Adrenal gland (tissue), 5 donors: ENCODE measurements at regions not wholly inside any gene's neighbourhood (a gene's known extent, or its start where the extent isn't known, plus 50 kb on each side); places are given as distances from the start of the nearest gene placed in this dataset.

Source experiments
- CTCF ChIP-seq, 6 experiments: fragments of 450-650 bp in 4 of 6; fragments of 200-600 bp in 2 of 6; sonication (generic) in 1 of 6; IDR thresholded peaks; 1 replicate in 5 of 6; 2 replicates in 1 of 6; pipeline versions ENCODE4 v1.5.1 to v1.8.0; 2016 to 2021; ENCODE audit warnings: antibody characterized with exemption in 6 of 6, mild to moderate bottlenecking in 2 of 6, moderate library complexity in 1 of 6
- POLR2A ChIP-seq, 2 donors: fragments of 450-650 bp; IDR thresholded peaks; one replicate each; pipeline ENCODE4 v1.6.1; 2017; ENCODE audit warnings: antibody characterized with exemption in 2 of 2, mild to moderate bottlenecking in 2 of 2, moderate library complexity in 1 of 2
- donor health status: DM: no; HTN: no; CAD: no.

- TF ChIP-seq POLR2A (IDR thresholded peaks at IDR 0.05), result no peak
- no peak for TF ChIP-seq CTCF (IDR thresholded peaks at IDR 0.05)
Observed at GRCh38 chr15:91465086-91465485, 365.0 kb downstream of the SV2B start.
